Kidney (tissue), 13 donors: ENCODE measurements at regions not wholly inside any gene's neighbourhood (a gene's known extent, or its start where the extent isn't known, plus 50 kb on each side); places are given as distances from the start of the nearest gene placed in this dataset.

Source experiments
- DNase-seq, 5 donors: peaks; one replicate each; pipeline ENCODE4 v3.0.0-alpha.2; 2013 to 2020
- FAIRE-seq: peaks from 2 replicates; lab custom pipeline; 2012; peaks lifted over from hg19 to GRCh38; lab: Jason Lieb, UNC
- H3K27ac ChIP-seq, 2 donors: one replicate each; pipeline ENCODE4 v1.7.0; 2013; ENCODE audit warnings: low read depth in 2 of 2, low read length in 2 of 2, inconsistent platforms in 1 of 2
- H3K27me3 ChIP-seq: one replicate; pipeline ENCODE4 v1.7.1; 2013; ENCODE audit warnings: low read length, inconsistent platforms; ENCODE audit not compliant: control insufficient read depth, insufficient read depth
- H3K36me3 ChIP-seq, 3 donors: one replicate each; pipeline versions ENCODE4 v1.7.0 to v1.7.1; 2013; ENCODE audit warnings: low read length in 3 of 3, control low read depth in 1 of 3, inconsistent platforms in 1 of 3; ENCODE audit not compliant: insufficient read depth in 3 of 3, control insufficient read depth in 2 of 3
- H3K4me1 ChIP-seq, 3 donors: one replicate each; pipeline versions ENCODE4 v1.7.0 to v1.7.1; 2013; ENCODE audit warnings: low read length in 3 of 3, inconsistent platforms in 1 of 3, low read depth in 1 of 3; ENCODE audit not compliant: control insufficient read depth in 2 of 3, insufficient read depth in 2 of 3
- H3K4me3 ChIP-seq, 3 donors: one replicate each; pipeline versions ENCODE4 v1.7.0 to v1.8.1; 2013; ENCODE audit warnings: low read length in 3 of 3, control low read depth in 1 of 3, inconsistent platforms in 1 of 3
- H3K9ac ChIP-seq, 3 donors: one replicate each; pipeline versions ENCODE4 v1.7.0 to v1.7.1; 2013; ENCODE audit warnings: low read length in 3 of 3, control low read depth in 1 of 3, inconsistent platforms in 1 of 3
- H3K9me3 ChIP-seq, 3 donors: one replicate each; pipeline versions ENCODE4 v1.7.0 to v1.7.1; 2013; ENCODE audit warnings: low read length in 3 of 3, control low read depth in 1 of 3, inconsistent platforms in 1 of 3; ENCODE audit not compliant: control insufficient read depth in 2 of 3, insufficient read depth in 1 of 3
- CTCF ChIP-seq: IDR thresholded peaks from 3 replicates; pipeline ENCODE4 v1.5.1; 2012; ENCODE audit warnings: mild to moderate bottlenecking, moderate library complexity, borderline replicate concordance; ENCODE audit not compliant: insufficient read depth; ENCODE audit errors: extremely low read depth
- intact Hi-C: fragments of 100-400 bp; cut with DNase I; formaldehyde crosslinking; loops from one replicate; pipeline ENCODE4 v1.11.1; 2022
- donor health status: control.
- donor health status: control.
- donor health status: control.
- donor health status: control.
- donor health status: control.
- donor health status: DM: yes; HTN: yes; CAD: no.
- donor health status: Normal renal cell carcinoma (clear cell type).

- intact Hi-C loops, result no loop called here
- no peak for DNase-seq
- no peak for TF ChIP-seq CTCF
- Histone ChIP-seq H3K9ac (no peak overlapping the region), H3K27me3 (no peaks in the 10 kb centered on the region), H3K36me3 (no peaks in the 10 kb centered on the region), H3K4me3 (no peak overlapping the region), H3K4me1 (no peaks in the 10 kb centered on the region), H3K27ac (no peak overlapping the region), H3K9me3 (peaks cover 0 to 3% (median 0%) of the 10 kb centered on the region in 3 donors)
- FAIRE-seq, result no peak
These were observed 476.4 kb downstream of the SOX5 start for GRCh38 chr12:23473071-23473470.

- no peaks in the 10 kb centered on the region for H3K4me1 ChIP-seq
- intact Hi-C loops, result no loop called here
- H3K9me3 ChIP-seq, result peaks cover 0 to 3% (median 0%) of the 10 kb centered on the region in 3 donors
- H3K27ac ChIP-seq, result no peak overlapping the region
- peak in 1 of 5 donors; percentile 53 for DNase-seq
- H3K4me3 ChIP-seq, result no peak overlapping the region
- no peaks in the 10 kb centered on the region for H3K27me3 ChIP-seq
- TF ChIP-seq CTCF, result no peak
- no peaks in the 10 kb centered on the region for H3K36me3 ChIP-seq
- H3K9ac ChIP-seq, result no peak overlapping the region
- FAIRE-seq, result no peak
These were observed 475.0 kb downstream of the SOX5 start for GRCh38 chr12:23474438-23474976.
